ENCODE measurements at regions not wholly inside any gene's neighbourhood (a gene's known extent, or its start where the extent isn't known, plus 50 kb on each side); places are given as distances from the start of the nearest gene placed in this dataset.

GRCh38 chr18:53920312-53921075 lies 304.0 kb downstream of the MBD2 start:
- TF ChIP-seq CTCF (conservative IDR thresholded peaks at IDR 0.05): no peak
- WGBS, 2 experiments (ENCODE audit: insufficient coverage in 1 of 2, insufficient read length in 1 of 2): 91% methylated on average over 4 to 24 of the region's 25 CpGs

GRCh38 chr18:53918091-53918490 lies 306.4 kb downstream of the MBD2 start:
- TF ChIP-seq CTCF (conservative IDR thresholded peaks at IDR 0.05): no peak
- no peaks in the 10 kb centered on the region for H3K4me1 ChIP-seq (ENCODE audit: control insufficient read depth, insufficient read depth, low read length)
- no peak for DNase-seq
- H3K27ac ChIP-seq (ENCODE audit: low read depth, low read length): no peak overlapping the region
- no peaks in the 10 kb centered on the region for H3K9me3 ChIP-seq (ENCODE audit: control insufficient read depth, low read length)
- Mint-ChIP-seq H3K4me1 (no peaks in the 10 kb centered on the region), H3K36me3 (ENCODE audit: low read depth) (no peaks in the 10 kb centered on the region), H3K27ac (no peak overlapping the region), H3K9me3 (no peaks in the 10 kb centered on the region), H3K27me3 (ENCODE audit: insufficient read depth) (no peaks in the 10 kb centered on the region), H3K4me3 (no peak overlapping the region)
- no peak overlapping the region for H3K4me3 ChIP-seq (ENCODE audit: low read length)
- 94 to 100% methylated on average over 1 to 2 of the region's 2 CpGs for WGBS, 2 experiments (ENCODE audit: insufficient coverage in 1 of 2, insufficient read length in 1 of 2)
- H3K27me3 ChIP-seq (ENCODE audit: control insufficient read depth, insufficient read depth, low read length, poor library complexity, severe bottlenecking): no peaks in the 10 kb centered on the region
- H3K9ac ChIP-seq (ENCODE audit: extremely low read depth, low read length, poor library complexity, severe bottlenecking): no peak overlapping the region
- H3K36me3 ChIP-seq (ENCODE audit: control insufficient read depth, insufficient read depth, low read length): no peaks in the 10 kb centered on the region

More at GRCh38 chr18:53920312-53921075, 304.0 kb downstream of the MBD2 start:
- no peak overlapping the region for H3K4me3 Mint-ChIP-seq
- no peaks in the 10 kb centered on the region for H3K36me3 Mint-ChIP-seq (ENCODE audit: low read depth)
- H3K27ac Mint-ChIP-seq: no peak overlapping the region
- no peaks in the 10 kb centered on the region for H3K4me1 ChIP-seq (ENCODE audit: control insufficient read depth, insufficient read depth, low read length)
- H3K9ac ChIP-seq (ENCODE audit: extremely low read depth, low read length, poor library complexity, severe bottlenecking): no peak overlapping the region
- no peaks in the 10 kb centered on the region for H3K9me3 Mint-ChIP-seq
- no peak overlapping the region for H3K27ac ChIP-seq (ENCODE audit: low read depth, low read length)
- no peak overlapping the region for H3K4me3 ChIP-seq (ENCODE audit: low read length)
- DNase-seq: no peak
- peaks cover 3% of the 10 kb centered on the region for H3K4me1 Mint-ChIP-seq
- H3K36me3 ChIP-seq (ENCODE audit: control insufficient read depth, insufficient read depth, low read length): no peaks in the 10 kb centered on the region
- no peaks in the 10 kb centered on the region for H3K27me3 ChIP-seq (ENCODE audit: control insufficient read depth, insufficient read depth, low read length, poor library complexity, severe bottlenecking)
- no peaks in the 10 kb centered on the region for H3K27me3 Mint-ChIP-seq (ENCODE audit: insufficient read depth)
- no peaks in the 10 kb centered on the region for H3K9me3 ChIP-seq (ENCODE audit: control insufficient read depth, low read length)

GRCh38 chr18:53911200-53911599 lies 313.3 kb downstream of the MBD2 start:
- Mint-ChIP-seq H3K9me3 (no peaks in the 10 kb centered on the region), H3K4me3 (no peak overlapping the region), H3K27ac (no peak overlapping the region), H3K4me1 (no peaks in the 10 kb centered on the region), H3K27me3 (ENCODE audit: insufficient read depth) (no peaks in the 10 kb centered on the region), H3K36me3 (ENCODE audit: low read depth) (no peaks in the 10 kb centered on the region)
- TF ChIP-seq CTCF (conservative IDR thresholded peaks at IDR 0.05): no peak
- Histone ChIP-seq H3K9ac (ENCODE audit: extremely low read depth, low read length, poor library complexity, severe bottlenecking) (no peak overlapping the region), H3K4me3 (ENCODE audit: low read length) (no peak overlapping the region), H3K9me3 (ENCODE audit: control insufficient read depth, low read length) (peaks cover 8% of the 10 kb centered on the region), H3K36me3 (ENCODE audit: control insufficient read depth, insufficient read depth, low read length) (no peaks in the 10 kb centered on the region), H3K27me3 (ENCODE audit: control insufficient read depth, insufficient read depth, low read length, poor library complexity, severe bottlenecking) (no peaks in the 10 kb centered on the region), H3K4me1 (ENCODE audit: control insufficient read depth, insufficient read depth, low read length) (no peaks in the 10 kb centered on the region), H3K27ac (ENCODE audit: low read depth, low read length) (no peak overlapping the region)
- 82% methylated on average over 2 of the region's 2 CpGs; no CpG with 5 or more reads in 1 of the 2 experiments for WGBS, 2 experiments (ENCODE audit: insufficient coverage in 1 of 2, insufficient read length in 1 of 2)
- no peak for DNase-seq

Measured in endodermal cell (in vitro differentiated cells).